Thoracic aorta (tissue), 2 donors: ENCODE measurements at regions not wholly inside any gene's neighbourhood (a gene's known extent, or its start where the extent isn't known, plus 50 kb on each side); places are given as distances from the start of the nearest gene placed in this dataset.

ENCODE experiments used
- ATAC-seq: fragments of 150-250 bp; one replicate; pipeline ENCODE4 v1.8.0; 2017; ENCODE audit warnings: low read depth; ENCODE audit not compliant: insufficient number of reproducible peaks, low FRiP score
- DNase-seq: peaks from one replicate; pipeline ENCODE4 v3.0.0-alpha.2; 2020; ENCODE audit warnings: low spot score
- H3K27ac ChIP-seq, 2 donors: fragments of 200-600 bp; sonication (generic); 1 replicate in 1 of 2; 2 replicates in 1 of 2; pipeline ENCODE4 v1.5.1; 2016; ENCODE audit warnings: mild to moderate bottlenecking in 2 of 2, moderate library complexity in 2 of 2
- H3K27me3 ChIP-seq: fragments of 200-600 bp; sonication (generic); replicated peaks from 2 replicates; pipeline ENCODE4 v1.6.0; 2016; ENCODE audit warnings: mild to moderate bottlenecking; ENCODE audit not compliant: insufficient read depth
- H3K36me3 ChIP-seq: fragments of 200-600 bp; sonication (generic); one replicate; pipeline ENCODE4 v1.5.1; 2016
- H3K4me1 ChIP-seq, 2 donors: fragments of 200-600 bp; sonication (generic); 1 replicate in 1 of 2; 2 replicates in 1 of 2; pipeline versions ENCODE4 v1.5.1 to v1.6.0; 2016; ENCODE audit warnings: low read depth in 2 of 2, mild to moderate bottlenecking in 1 of 2; ENCODE audit not compliant: control insufficient read depth in 1 of 2
- H3K4me3 ChIP-seq: fragments of 200-600 bp; sonication (generic); 2 replicates; pipeline ENCODE4 v1.5.1; 2016; ENCODE audit warnings: mild to moderate bottlenecking
- H3K9me3 ChIP-seq: fragments of 200-600 bp; sonication (generic); 2 replicates; pipeline ENCODE4 v1.5.1; 2016
- CTCF ChIP-seq: fragments of 200-600 bp; sonication (generic); IDR thresholded peaks from one replicate; pipeline ENCODE4 v1.5.1; 2019; ENCODE audit warnings: antibody characterized with exemption

- ATAC-seq (no peak), DNase-seq (no peak)
- Histone ChIP-seq H3K4me1 (peaks cover 0 to 4% of the 10 kb centered on the region in 2 donors), H3K4me3 (no peak overlapping the region), H3K27me3 (no peaks in the 10 kb centered on the region), H3K36me3 (no peaks in the 10 kb centered on the region), H3K9me3 (no peaks in the 10 kb centered on the region), H3K27ac (no peak overlapping the region)
- TF ChIP-seq CTCF = no peak
Observed at GRCh38 chr15:58306591-58307312, 125.0 kb upstream of the LIPC start.

GRCh38 chr15:58307313-58307961 is 124.4 kb upstream of the LIPC start:
- no peak overlapping the region for H3K27ac ChIP-seq
- DNase-seq (no peak), ATAC-seq (no peak)
- no peak overlapping the region for H3K4me3 ChIP-seq
- no peaks in the 10 kb centered on the region for H3K36me3 ChIP-seq
- no peaks in the 10 kb centered on the region for H3K27me3 ChIP-seq
- H3K4me1 ChIP-seq = peaks cover 0 to 4% of the 10 kb centered on the region in 2 donors
- no peak for TF ChIP-seq CTCF
- no peaks in the 10 kb centered on the region for H3K9me3 ChIP-seq

DNA sequence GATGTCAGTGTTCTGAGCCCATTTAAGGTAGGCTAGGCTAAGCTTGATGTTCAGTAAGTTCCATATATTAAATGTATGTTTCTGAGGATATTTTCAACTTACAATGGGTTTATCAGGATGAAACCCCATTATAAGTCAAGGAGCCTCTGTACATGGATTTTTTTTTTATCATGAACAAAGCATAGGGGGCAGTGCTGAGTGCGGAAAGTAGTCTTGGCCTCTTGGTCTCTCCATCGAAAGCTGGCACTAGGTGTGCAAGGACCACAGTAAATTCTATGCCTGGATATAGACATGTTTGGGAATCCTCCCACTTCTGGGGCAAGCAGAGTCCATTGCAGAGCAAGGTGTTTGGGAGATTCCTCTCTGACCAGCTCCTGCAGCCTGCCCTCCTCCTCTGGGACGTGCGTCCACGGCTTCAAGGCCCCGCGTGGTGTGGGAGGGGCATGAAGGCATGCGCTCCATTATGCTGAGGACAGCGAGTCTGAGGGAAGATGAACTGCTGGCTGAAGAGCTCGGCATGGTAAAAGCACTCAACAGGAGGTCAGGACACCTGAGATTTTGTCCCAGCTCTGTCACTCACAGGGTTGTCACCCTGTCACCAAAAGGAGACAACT is 122.9 kb upstream of the LIPC start:
- no peak overlapping the region for H3K27ac ChIP-seq
- no peaks in the 10 kb centered on the region for H3K36me3 ChIP-seq
- H3K27me3 ChIP-seq = no peaks in the 10 kb centered on the region
- H3K4me1 ChIP-seq = peaks cover 0 to 4% of the 10 kb centered on the region in 2 donors
- no peaks in the 10 kb centered on the region for H3K9me3 ChIP-seq
- DNase-seq = no peak
- no peak overlapping the region for H3K4me3 ChIP-seq
- TF ChIP-seq CTCF = no peak
- ATAC-seq = no peak

DNA sequence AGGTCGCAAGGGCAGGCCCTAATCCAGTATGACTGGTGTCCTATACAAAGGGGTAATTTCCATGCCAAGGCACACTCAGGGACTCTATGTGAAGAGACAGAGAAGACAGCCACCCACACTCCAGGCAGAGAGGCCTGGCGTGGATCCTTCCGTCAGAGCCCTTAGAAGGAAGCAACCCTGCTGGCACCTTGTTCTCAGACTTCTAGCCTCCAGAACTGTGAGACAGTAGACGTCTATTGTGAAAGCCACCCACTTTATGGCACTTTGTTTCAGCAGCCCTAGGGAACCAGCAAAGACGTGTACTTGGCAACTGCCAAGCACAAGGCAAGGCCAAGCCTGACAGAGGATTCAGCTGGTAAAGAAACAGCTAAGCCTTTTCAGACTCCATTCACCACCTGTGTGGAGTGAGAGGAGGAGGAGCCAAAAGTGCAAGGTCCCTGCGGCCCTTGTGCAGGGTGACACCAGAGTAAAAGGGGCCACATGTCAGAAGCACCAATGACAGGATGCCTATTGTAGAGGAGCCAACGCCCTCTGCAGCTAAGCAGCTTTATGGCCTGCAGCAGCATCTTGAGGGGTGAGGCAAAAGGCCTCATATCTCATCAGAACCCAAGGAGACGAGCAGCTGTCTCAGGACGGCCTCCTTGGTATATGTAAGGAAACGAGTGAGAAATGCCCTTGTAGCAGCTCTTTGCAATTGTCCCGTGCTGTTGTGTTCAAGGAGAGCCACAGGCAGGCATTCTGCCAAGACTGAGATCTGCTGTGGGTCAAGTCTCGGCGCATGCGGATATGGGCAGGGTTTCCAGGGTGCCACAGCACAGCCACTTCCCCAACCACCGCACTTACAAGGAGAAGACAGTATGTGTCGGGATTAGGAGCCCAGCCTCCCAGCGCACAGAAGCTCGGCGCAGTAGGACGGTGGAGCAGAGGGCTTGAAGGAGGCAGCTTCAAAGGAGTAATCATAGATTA is 121.5 kb upstream of the LIPC start:
- ATAC-seq (no peak), DNase-seq (no peak)
- no peak for TF ChIP-seq CTCF
- peaks cover 0 to 4% of the 10 kb centered on the region in 2 donors for H3K4me1 ChIP-seq
- no peaks in the 10 kb centered on the region for H3K27me3 ChIP-seq
- no peaks in the 10 kb centered on the region for H3K36me3 ChIP-seq
- no peaks in the 10 kb centered on the region for H3K9me3 ChIP-seq
- no peak overlapping the region for H3K27ac ChIP-seq
- H3K4me3 ChIP-seq = no peak overlapping the region
